Germinal center (tissue), 1 donor: ENCODE measurements at regions not wholly inside any gene's neighbourhood (a gene's known extent, or its start where the extent isn't known, plus 50 kb on each side); places are given as distances from the start of the nearest gene placed in this dataset.
"Not testable (repeated sequence)": the region's sequence is repeated elsewhere in the genome, so short reads cannot be mapped to it uniquely, and the experiment has no call there.

Experiments used
- DNase-seq: peaks from one replicate; pipeline ENCODE4 v3.0.0; 2012; ENCODE audit warnings: mixed read lengths, low spot score

DNA sequence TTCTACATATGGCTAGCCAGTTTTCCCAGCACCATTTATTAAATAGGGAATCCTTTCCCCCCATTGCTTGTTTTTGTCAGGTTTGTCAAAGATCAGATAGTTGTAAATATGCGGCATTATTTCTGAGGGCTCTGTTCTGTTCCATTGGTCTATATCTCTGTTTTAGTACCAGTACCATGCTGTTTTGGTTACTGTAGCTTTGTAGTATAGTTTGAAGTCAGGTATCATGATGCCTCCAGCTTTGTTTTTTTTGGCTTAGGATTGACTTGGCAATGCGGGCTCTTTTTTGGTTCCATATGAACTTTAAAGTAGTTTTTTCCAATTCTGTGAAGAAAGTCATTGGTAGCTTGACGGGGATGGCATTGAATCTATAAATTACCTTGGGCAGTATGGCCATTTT lies 60.0 kb upstream of the GPC3 start:
- not testable (repeated sequence) for DNase-seq

DNA sequence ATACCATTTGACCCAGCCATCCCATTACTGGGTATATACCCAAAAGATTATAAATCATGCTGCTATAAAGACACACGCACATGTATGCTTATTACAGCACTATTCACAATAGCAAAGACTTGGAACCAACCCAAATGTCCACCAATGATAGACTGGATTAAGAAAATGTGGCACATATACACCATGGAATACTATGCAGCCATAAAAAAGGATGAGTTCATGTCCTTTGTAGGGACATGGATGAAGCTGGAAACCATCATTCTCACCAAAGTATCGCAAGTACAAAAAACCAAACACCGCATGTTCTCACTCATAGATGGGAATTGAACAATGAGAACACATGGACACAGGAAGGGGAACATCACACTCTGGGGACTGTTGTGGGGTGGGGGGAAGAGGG lies 81.7 kb upstream of the GPC3 start:
- not testable (repeated sequence) for DNase-seq

DNA sequence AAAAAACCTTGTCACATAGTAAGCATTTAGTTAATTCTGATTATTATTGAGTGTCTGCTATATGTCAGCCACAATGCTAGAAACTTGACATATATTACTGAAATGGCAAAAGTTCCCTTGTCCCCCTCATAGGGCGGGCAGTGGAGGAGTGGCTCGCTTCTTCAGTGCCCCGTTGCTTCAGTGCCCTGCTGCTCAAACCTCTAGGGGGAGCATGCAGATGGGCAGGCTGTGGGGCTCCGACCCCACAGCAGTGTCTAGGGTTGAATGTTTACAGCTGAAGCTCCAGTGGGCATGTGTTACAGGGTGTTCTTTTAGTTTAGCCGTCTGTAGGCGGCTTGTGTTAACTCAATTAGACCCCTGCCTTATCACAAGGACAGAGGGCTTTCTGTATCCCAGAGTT lies 86.5 kb upstream of the GPC3 start:
- not testable (repeated sequence) for DNase-seq

DNA sequence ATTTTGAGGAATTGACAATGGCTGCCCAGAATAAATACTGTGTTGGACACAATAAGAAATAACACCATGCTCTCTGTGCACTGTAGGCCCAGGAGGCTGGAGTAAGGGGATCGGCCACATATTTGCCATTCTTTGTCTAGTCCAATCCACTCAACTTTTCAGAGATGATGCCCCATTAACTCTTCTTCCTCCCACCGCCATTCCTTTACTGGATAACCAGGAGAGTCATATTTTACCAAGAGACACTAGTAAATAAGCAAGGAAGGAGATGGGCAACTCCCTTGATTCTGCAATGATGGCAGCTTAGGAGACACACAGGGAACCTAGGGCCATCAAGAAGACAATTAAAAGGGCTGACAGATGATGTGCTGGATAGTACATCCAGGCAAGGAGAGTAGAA lies 87.9 kb upstream of the GPC3 start:
- DNase-seq, result no peak

DNA sequence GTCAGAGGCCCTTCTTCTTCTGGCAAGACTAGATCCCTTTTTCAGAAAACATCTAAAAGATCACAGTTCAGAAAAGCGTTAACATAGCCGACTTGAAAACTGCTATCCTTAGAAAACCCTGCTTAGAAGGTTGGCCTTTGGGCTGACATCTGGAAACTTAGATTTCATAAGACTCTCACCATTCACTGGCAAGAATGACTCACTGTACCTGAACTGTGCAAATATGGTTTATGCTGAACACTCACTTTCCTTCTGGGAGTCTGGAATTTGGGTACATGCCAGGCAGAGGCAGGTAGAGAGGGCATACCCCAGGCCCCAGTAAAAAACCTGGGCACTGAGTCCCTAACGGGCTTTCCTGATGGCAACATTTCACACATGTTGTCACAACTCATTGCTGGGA lies 88.8 kb upstream of the GPC3 start:
- no peak for DNase-seq

DNA sequence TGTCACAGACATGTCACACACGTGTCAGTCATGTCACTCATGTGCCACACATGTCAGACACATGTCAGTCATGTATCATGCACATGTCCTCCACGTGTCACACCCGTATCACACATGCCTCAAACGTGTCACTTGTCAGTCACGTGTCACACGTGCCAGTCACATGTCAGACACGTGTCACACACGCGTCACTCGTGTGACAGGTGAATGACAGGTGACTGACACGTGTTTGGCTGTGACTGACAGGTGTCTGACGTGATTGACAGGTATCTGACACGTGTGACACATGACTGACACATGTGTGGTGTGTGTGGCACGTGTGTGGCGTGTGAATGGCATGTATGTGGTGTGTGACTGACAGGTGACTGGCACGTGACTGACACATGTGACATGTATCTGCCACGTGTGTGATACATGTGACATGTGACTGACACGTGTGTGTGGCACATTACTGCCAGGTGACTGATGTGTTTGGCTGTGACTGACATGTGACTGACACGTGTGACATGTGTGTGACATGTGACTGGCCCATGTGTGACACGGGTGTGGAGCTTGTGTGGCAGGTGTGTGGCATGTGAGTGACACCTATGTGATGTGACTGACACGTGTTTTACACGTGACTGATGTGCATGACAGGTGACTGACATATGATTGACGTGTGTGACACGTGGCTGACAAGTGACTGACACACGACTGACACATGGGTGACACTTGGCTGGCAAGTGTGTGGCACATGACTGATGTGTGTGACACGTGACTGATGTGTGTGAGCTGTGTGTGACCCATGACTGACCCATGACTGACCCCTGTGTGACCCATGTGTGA lies 90.7 kb upstream of the GPC3 start:
- DNase-seq, result no peak

DNA sequence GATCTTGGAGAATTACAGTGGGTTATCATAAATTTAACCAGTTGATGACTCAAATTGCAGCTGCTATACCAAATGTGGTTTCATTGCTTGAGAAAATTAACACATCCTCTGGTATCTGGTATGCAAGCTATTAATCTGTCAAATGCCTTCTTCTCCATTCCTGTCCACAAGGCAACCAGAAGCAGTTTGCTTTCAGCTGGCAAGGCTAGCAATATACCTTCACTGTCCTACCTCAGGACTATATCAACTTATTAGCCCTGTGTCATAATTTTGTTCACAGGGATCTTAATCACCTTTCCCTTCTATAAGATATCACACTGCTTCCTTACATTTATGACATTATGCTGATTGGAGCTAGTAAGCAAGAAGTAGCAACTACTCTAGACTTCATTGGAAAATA lies 110.0 kb upstream of the GPC3 start:
- DNase-seq, result no peak

DNA sequence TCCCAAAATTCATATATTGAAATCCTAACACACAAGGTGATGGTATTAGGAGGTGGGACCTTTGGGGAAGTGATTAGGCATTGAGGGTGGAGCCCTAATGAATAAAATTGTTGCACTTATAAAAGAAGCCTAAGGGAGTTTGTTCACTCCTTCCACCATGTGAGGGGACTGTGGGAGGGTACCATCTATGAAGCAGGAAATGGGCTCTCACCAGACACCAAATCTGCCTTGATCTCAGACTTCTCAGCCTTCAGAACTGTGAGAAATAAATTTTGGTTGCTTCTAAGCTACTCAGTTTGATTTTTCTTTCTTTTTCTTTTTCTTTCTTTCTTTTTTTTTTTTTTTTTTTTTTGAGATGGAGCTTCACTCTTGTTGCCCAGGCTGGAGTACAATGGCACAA lies 116.2 kb upstream of the GPC3 start:
- DNase-seq, result no peak

DNA sequence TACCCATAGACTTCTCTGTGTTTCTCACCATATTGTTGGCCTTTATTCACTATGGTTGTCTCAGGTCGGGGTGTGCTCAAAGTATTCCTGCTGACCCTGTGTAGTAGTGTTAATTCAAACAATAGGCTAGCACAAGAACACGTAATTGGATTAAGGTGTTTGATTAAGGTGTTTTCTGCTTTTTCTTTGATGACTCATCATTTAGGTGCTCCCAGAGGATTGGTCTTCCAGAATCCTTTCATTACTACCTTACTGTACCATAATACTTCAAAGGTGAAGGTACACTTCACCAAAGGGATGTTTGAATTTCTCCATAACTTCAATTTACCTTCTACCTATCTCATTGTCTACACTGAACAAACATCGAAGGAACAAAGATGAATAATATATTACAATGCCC lies 121.7 kb upstream of the CCDC160 start:
- DNase-seq, result no peak

DNA sequence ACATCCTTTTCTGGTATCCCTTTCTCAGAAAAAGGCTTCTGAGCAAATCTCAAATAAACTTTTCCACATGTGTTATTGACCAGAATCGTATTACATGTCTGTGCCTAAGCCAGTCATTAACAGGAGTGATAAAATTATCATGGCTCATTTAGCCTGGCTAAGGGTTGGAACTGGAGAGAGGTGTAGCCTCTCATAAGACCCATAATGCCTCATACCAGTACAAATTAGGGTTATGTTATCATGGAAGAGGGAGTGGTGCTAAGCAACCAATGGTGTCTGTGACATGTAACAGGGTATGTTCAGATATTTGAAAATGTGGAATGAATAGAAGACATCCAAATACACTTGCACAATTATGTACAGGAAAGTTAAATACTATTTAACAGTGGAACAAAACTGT lies 99.6 kb upstream of the CCDC160 start:
- DNase-seq, result no peak

DNA sequence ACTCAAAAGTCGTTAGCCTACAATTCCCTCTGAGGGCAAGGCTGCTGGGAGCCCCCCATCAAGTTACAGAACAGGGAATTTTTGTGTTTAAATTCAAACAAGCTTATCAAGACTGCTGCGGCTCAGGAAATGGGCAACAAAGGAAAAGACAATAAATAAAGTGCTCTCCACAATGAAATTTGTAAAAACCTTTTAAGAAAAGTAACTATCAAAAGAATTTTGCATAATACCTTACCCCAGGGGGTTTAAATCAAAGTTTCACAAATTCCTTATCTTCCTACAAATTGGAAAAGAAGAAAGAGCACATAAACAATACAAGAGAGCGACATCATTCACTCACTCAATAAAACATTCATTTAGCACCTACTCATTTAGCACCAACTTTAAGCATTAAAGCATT lies 97.9 kb upstream of the CCDC160 start:
- no peak for DNase-seq

DNA sequence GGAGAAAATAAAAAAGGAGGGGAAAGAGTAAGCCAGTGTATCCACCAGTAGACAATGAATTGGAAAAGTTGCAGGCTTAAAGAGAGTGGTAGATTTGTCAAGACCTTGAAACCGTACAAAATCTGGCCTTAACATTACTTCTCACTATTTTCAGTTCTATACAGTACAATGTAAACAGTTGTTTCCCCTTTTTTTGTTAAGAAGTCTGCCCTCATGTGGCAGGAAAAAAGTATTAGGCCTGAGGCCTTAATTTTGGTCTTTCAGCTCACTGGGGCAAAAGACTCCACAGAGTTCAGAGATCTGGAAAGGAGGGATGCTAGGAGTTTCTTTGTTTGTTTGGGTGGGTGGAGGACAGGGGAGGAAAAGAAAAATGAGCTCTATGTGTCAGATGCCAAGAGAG lies 92.8 kb upstream of the CCDC160 start:
- DNase-seq, result peak; percentile 5

DNA sequence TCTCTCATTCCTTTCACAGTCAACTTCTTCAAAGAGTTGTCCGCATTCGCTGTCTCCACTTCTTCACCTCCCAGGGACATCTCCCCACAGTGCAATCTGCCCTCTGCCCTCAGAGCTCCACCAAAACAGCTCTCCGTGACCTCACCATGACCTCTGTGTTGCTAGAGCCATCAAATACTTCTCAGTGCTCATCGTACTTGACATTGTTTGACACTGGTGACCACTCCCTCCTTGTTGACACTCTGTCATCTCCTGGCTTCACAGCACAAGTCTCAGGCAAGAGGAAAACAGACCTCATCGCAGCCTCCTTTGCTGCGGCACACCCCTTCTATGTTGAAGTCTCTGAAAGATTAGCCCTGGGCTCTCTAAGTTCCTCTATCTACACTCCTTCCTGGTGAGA lies 90.5 kb upstream of the CCDC160 start:
- DNase-seq, result no peak

DNA sequence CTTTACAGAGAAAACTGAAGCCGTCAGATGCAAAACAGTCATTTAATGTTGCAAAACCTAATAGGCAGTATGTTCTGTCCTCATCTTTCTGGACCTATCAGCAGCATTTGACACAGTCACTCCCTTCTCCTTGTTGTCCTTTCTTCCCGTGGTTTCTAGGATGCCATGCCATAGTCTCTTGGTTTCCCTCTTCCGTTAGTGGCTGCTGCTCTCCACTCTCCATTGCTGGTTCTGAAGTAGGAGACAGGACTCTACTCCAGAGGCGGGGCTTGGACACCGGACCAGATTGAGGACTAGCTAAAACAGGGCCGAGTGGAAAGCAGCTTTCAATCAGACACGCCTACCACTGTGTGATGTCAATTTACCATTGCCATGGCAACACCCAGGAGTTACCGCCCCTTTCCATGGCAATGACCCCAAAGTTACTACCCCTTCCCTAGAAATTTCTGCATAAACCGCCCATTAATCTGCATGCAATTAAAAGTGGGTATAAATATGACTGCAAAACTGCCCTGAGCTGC lies 88.8 kb upstream of the CCDC160 start:
- DNase-seq, result no peak

DNA sequence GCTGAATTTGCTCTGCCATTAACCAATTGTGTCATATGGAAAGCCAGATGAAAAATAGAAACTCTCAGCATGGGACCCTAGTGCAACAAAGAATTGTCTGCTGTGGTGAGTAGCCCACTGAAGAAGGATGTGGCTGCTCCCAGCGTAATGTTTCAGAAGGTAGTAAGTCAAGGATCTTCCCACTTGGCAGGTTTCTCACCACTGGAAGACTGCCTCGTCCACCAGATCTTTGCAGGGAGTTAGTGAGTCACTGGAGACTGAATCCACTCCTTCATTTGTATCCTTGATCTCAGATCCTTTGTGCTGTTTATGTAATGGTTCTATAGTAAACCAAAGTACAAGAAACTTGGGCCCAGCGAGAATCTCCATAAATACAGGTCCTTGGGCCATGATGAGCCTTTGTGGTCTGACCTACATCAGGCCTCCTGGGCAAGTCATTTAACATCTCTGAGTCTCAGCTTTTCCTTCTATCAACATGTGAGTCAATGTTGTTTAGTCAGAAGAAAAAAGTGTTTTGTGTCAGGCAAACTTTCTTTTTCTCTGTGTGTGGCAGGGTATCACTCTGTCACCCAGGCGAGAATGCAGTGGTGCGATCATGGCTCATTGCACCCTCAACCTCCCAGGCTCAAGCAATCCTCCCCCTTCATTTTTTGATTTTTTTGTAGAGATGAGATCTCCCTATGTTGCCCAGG lies 78.0 kb upstream of the CCDC160 start:
- no peak for DNase-seq

DNA sequence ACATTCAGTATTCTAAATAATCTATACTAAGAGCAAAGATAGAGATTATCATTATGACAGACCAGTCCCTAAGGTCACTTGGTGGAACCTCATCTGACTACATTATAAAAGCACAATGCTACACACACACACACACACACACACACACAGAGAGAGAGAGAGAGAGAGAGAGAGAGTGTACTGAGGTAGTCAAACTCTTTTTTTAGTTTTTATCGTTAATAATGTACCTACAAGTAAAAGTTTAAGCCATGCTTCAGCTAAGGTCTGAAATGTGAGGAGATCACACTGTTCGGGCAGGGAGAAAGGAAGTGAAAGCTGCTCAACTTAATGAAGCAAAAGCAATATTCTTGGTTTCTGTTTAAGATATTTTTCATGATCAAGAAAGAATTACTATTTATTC lies 75.8 kb upstream of the CCDC160 start:
- no peak for DNase-seq

DNA sequence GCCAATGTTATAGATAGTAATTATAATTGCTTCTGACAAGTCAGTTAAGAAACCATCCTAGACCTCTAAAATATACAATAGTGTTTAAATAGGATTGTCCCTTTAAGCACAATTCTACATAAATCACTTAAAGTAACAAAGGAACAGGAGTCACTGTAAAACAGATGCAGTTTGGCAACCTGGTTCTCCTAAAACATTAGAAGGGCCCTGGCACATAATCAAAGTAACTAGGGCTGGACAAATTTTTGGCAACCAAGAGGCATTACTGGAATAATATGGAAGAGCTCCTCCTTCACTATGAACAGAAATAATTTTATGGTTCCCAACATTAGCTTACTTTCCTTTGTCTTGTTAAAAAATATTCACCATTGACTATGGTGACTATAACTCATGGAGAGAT lies 75.0 kb upstream of the CCDC160 start:
- no peak for DNase-seq

DNA sequence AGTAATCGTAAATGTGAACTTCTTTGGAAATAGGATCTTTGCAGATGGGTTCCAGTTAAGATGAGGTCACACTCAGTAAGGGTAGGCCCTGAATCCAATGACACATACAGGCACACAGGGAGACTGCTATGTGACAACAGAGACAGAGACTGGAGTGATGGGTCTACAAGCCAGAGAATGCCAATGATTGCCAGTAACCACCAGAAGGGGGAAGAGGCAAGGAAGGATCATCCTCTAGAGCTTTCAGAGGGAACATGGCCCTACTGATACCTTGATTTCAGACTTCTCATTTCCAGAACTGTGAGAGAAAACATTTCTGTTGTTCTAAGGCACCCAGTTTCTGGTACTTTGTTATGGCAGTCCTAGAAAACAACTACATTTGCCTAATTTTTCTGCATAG lies 73.1 kb upstream of the CCDC160 start:
- no peak for DNase-seq

DNA sequence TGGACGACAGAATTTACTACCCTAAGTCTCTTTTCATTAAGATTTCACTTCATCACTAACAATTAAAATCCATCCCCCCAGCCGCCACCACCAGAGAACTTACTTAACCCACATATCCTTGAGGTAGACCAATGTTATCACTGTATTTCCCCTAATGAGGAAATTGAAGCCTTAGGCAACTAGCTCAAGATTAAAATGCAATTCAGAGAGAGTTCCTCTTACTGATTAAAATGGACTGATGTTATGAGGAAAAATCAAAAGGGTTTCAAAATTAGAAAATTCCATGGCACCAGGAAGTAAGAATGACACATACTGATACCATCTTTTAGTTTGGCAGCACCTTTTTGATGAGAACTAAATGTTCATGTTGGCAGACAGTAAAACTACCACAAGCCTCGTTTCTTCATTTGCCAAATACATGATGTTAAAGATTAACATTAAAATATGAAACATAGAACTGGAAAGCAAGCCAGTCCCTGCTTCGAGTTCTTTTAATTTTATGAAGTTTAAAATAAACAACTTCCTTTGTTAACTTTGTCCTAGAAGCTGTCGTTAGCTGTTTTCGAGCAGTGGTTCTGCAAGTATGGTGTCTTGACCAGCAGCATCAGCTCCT lies 69.3 kb upstream of the CCDC160 start:
- no peak for DNase-seq

DNA sequence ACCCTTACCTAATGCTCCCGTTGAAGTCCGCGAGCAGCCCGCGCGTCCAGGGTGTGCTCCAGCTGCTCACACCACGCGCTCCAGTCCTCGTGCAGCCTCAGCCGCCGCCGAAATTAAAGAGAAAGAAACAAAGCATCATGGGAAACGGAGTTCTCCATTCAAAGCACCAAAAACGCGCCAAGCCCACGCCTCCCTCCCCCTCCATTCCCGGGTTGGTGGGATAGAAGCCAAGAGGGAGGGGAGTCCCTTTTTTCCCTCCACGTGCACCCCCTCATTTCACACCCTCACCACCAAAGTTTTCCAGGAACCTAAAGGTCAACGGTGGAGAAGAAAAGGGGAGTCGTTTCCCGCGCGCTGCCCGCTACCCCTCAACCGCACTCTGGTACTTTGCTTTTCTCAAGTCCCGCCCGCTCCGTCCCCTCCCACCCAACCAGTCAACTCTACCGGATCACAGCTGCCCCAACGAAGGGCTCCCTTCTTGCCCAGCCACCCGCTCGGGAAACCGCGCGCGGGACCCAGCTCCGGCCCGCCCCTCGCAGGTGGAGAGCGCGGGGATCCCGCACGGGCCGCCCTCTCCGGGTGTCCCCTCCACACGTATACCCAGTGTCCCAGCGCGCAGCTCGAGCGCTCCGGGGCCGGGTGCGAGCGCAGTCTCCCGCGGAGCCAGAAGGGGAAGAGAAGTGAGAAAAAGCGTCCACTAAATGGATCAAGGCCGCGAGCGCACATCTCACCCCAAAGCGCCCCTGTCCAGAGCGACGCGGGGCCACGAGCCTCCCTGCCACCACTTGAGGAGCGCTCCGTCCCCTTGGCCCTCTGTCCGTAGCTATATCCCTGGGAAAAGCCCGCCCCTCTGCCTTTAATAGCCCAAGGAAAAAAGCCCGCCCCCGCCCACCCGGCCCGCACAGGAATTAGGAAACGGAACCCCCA lies 65.1 kb upstream of the CCDC160 start:
- DNase-seq, result peak; percentile 5

DNA sequence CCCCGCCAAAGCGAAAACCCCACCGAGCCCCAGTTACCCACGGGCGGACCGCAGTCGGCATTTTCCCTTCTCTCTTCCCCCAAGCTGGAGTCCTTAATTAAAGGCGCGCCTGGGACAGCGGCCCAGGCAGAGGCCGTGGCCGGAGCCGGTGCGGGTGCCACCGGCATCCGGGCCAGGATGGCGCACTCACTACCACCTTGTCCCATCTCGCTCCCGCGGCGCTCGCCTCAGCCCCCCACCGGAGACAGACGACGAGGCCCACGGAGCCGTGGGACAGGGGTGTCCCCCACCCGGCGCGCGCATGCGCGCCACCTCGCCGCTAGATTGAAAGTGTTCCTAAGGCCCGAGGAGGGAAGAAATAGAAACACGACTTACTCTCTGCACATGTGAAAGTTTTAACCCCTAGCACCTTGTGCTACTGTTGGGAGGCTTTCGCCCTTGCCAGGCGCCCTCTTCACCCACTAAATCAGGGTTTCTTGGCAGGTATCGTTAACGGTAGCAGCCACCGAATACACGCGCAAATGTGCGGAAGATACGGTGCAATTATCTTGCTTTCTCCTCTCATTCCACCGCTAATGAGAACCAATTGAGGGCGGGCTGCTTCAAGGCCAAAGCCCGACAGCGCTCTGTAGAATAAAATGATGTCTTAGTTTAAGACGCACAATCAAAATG lies 64.3 kb upstream of the CCDC160 start:
- peak; percentile 48 for DNase-seq
